NCI-H1436 treated with DMSO at 0.1 percent for 48 hours (cell line): ENCODE measurements at regions not wholly inside any gene's neighbourhood (a gene's known extent, or its start where the extent isn't known, plus 50 kb on each side); places are given as distances from the start of the nearest gene placed in this dataset.

Experiments
- DNase-seq: peaks from one replicate; lab custom pipeline; 2025; lab: John Stamatoyannopoulos, UW

DNA sequence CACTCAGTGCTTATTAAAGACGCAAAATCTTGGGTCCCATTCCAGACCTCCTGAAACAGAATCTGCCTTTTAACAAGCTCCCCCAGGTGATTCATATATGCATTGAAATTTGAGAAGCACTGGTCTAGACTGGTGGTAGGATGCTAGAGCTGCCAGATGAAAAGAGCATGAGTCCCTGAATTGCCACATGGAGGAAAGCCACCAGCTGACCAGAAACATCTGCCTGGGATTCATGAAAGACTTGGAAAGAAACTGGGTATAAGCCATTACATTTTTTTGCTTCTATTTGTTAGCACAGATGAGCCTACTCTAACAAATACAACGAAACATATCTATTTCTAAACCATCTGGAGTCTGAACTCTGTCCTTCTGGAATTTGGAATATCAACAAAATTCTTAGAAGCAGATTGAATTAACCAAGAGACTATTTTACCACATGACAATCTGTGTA lies 228.9 kb downstream of the RBM43 start:
- DNase-seq, result no peak

DNA sequence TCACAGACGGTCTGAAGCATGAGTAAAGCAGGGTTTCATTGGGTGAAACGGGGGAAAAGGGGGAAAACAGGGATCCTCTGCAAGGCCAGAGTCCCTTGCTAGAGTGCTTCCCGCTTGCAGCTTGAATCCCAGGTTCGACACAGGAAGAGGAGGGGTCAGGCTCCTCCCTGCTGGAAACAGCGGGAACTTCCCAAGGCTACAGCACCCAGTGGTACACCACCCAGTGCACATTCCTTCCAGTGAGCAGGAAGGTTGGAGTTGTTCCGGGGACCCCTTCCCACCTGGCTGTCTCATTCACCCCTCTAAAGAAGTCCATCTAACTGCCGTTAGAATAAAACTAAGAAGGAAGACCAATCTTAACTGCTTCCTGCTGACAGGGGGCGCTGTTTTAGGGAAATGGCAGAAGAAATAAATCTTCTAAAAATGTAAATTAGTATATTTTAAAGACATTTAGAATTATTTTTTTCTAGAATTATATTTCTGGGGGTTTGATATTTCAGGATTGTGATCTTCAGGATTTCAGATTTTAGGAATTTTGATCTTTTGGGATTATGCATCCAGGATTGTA lies 230.9 kb downstream of the RBM43 start:
- no peak for DNase-seq

DNA sequence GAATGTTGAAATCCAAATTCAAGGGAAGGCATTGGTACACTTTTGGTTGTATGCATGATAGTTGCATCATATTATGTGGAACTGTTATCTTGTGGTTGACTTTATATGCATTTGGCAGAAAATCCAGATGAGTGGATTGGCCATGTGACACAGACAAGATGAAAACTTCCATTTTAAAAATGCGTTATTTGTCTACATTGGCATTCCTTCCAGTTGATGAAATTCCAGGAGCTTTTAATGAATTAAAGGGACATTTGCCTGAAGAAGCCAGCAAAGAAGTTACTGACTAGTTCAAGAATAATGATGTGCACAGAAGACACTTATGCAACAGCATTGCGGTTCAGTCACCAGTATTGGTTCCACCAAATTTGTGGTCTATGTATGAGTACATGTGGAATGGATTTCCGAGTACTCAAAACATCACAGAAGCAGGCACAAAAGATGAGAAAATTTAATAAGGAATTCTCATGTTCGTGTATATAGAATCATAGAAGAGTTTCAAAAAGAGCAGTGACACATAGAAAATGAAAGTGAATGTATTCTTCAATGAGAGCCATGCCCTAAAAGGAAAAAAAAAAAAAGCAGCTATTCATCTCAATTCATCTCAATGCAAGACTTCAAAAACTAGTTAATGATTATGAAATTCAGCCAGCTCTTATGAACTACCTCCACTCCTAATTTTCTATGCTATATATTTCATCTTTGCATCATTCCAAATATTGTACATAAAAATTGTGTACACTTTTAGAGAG lies 232.1 kb downstream of the RBM43 start:
- DNase-seq, result no peak

DNA sequence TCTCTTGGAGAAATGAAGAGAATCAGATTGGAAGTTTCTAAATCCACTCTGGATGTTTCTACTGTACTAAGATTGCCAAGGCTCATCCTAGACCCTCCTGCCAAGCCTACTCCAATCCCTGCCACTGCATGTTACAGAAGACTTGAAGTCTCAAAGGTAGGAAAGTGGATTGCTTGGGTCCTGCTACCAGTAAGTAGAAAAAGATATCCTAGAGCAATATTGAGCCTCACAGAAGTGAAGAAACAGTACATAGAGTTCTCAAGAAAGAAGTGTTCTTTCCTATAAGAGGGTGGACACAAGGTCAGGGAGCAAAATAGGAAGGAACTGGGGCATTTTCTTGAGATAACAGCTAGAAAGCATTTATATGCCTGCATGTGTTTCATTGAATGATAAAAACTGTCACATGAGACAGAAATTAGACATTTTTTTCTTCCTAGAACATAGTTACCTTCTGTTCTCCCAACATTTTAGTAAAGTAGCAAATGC lies 232.9 kb downstream of the RBM43 start:
- DNase-seq, result no peak

DNA sequence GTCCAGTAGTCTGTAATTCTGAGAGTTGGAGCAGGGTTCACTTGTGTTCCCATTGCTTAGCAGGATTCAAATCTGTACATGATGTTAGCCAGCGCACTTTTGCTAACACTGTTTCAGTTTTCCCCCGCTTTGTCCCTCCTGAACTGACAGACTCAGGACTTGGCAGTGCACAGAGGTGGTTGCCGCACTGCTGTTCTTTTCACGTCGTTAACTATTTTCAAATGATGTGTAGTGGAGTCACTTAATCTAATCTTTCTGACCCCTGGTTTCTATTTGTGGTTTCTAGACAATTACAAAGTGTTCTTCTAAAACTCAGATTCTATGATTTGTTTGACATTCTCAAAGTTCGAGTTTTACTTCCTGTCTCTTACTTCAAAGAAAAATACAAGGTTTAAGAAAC lies 234.5 kb downstream of the RBM43 start:
- no peak for DNase-seq

DNA sequence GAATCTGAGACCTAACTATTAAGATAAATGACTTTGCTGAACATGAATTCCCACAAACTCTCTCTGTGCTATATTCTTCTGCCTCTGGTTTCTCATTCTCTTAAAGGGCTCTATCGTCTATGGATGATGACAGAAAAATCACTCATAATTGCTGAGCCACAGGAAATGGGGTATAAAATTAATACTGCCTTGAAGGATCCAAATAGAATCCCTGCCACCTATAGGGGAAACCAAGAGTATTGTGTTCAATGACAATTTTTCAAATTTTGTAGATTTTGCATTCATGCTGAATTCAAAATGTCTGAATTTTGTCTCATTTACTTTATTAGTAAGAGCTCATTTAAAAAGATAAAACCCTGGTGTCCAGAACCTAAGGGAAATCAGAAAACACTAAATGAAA lies 235.8 kb downstream of the RBM43 start:
- DNase-seq, result no peak

DNA sequence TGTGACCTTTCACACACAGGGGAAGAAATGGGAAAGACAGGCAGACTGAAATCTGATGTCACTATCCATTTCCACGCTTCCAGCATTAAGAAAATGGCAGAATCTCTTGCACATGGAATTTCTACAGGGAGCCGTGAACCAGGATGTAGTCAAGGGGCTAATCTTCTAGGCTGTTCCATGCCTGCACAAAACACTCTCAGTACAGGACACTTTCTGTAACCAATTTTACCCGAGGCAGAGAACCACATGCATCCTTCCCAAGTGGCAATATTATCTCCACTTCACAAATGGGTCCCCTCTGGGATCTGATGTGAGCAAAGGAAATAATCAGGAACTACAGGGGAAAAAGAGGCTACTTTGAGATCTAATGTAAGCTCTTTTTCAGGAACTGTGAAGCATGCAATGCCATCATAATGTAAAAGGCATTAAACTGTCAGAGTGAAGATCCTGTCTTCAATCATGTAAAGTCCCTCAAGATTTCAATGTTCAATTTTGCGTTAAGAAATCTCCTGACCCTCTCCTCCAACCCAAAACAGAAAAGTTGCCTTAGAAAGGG lies 236.9 kb downstream of the RBM43 start:
- no peak for DNase-seq

DNA sequence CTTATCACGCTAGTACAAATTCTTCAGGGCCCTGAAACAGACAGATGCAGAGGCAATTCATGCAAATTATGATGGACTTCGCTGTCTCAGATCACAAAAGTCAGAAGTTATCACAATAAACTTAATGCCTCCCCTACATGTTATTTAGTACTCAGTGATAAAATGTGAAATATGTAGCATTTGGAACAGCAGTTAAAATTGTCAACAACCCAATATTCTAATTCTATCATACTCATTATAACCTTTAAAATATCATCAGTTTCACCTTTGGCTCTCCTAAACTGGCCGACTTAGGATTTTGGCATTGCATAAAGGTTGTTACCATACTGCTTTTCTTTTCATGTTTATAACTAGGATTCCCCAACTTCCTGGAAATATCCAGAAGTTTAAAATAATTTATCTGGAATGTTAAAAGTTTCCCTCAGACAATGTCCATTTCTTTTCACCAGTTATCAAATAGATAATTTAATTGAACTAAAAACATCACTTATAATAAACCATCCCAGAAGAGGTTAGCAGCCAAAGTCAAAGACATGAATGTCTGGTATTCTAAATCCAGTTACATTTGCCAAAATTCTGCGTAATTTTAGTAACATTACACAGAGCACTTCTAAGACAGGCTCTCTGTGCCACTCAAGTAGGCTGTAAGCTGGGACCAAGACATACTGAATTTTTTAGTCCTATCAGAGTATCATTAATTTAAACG lies 239.8 kb downstream of the RBM43 start:
- no peak for DNase-seq

DNA sequence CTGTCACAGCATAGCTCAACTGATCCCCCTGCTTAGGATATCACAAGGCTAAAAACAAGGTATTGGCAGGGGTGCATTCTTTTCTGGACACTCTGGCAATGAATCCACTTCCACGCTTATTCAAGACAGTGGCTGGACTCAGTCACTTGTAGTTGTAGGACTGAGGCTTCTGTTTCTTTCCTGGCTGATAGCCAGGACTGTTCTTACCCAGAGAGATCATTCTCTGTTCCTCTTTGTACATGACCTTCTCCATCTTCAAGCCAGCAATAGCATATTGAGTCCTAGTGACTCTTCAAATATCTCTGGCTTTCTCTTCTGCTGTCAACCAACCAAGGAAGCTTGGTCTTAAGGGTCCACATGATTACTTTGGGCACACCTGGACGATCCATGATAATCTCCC lies 241.3 kb downstream of the RBM43 start:
- DNase-seq, result no peak

DNA sequence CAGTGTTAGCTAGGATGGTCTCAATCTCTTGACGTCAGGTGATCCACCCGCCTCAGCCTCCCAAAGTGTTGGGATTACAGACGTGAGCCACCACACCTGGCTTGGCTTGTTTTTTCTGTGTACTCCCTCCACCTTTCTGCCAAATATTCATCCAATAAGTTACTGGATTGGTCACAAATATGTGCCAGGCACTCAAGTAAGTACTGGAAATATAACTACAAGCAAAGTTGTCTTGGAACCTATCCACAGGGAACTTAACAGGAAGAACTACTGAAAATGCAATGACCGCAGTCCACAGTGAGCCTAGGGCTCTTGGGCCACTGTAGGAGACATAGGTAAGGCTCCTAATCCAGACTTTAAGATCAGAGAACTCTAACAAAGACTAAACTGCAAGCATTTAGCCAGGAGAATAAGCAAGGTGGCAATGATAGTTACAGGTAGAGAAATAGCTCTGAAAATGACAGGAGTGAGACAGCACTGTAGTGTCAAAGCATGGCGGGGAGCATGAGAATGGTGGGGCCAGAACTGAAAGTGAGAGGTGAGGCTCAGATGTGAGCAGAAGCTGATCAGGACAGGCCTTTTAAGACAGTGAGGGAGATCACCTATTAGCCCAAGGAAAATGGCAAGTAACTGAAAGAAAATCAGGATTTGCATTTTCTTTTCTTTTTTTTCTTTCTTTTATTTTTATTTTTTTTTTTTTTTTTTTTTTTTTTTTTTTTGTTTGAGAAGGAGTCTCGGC lies 252.1 kb downstream of the RBM43 start:
- DNase-seq, result no peak

DNA sequence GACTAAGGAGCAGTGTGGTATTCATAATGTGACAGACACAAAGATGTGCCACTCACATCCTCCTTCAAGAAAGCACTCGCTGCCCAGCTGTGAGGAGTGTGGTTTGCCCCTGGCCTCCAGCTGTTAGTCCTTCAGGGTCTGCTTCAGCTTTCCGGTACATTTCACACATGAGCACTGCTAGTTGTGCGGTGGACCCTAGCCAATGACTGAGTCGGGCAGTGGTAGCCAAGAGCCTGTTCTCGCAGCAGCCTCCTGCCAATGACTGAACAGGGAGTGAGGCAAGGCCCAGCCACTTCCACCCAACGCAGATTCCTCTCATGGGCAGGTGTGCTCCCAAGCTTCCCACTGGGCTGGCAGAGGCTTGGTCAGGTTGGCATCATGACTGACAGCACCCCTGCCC lies 254.3 kb downstream of the RBM43 start:
- DNase-seq, result no peak

DNA sequence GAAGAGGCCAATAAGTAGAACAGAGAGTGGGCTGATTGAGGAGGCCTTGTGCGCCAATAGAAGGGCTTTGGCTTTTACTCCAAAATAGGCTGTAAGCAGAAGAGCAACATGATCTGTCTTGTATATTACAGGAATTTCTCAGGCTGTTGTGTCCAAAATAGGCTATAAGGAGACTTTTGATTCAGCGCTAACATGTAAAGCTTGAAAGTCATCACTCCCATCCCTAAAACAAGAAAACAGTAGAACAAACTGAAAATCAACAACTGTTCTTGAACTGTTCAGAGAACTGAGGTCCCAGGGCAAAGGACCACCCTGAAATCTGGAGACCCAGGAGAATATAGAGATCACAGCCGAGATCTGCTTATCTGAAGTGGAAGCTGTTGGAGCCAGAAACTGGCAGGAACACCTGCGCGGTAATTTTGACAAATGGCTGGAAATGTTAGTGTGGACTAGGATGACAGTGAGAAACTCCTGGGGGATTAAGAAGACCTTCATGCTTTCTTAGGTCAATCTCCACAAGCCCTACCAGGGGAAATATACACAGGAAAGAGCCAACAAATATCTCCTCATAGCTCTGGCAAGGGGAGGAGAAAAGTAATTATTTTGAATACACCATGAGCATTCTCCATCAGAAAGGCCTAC lies 258.6 kb downstream of the RBM43 start:
- no peak for DNase-seq

DNA sequence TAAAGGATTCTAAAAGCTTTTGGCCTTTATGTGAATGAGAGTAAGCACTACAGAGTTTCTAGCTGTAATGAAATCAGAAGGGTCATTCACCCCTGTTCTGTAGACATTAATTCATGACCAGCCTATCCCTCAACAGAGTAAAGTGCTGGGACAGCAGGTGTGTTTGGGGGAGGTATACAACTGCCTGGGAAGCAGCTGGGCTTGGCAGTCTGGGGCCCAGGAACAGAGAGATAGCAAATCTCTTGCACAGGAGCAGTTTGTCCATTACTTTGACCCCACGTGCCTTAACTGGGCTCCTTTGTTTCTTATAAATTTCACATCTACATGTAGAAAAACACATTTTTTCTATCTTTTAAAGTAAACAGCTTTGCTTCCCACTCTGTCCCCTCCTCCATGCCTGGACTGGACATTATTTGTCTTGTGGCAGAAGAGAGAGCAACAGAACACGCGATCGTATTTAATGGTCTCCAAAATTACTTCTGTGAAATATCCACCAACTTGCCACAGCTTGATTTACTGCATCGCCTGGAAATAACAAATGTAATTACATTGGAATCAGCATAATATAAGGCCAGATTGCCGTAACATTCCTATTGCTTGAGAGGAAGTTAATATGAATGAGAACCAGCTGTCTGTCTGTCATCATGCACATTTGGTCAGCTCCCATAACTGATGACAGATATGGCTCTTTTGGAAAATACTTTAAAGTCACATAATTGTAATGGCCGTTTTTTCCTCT lies 263.8 kb downstream of the RBM43 start:
- no peak for DNase-seq

DNA sequence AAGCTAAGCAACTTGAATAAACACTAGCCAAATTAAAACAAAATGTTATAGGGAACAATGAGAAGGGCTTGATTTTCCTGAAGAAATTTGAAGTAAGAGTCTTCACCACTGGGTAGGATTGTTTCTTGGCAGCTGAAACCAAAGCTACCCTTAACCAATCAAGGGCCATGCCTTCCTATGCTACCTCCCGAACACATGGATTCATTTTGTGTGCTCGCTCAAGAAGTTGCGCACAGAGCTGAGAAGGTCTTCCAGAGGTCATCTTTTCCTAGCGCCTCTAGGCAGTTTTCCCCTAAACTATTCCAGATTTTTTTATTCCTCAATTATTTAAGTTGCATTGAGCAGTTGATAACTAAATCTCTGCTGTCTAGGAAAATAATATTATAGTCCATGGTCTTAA lies 264.6 kb downstream of the RBM43 start:
- DNase-seq, result no peak

DNA sequence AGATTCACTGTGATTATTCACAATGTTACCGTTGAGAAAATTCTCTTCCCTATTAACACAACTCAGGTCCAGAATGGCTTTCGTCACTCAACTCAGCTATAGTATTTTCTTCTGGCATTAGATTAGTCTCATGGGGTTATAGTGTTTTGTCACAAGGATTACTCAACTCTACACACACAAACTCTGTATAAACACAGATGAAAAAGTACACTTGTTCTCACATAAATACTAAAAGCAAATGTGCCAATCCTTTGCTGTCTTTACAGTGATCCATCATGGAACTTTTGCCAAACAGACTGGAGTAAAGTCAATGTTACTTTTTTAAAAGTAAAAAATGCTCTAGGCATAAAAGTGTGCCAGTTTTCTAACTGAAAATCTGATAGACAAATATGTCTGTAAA lies 267.6 kb downstream of the RBM43 start:
- DNase-seq, result no peak

DNA sequence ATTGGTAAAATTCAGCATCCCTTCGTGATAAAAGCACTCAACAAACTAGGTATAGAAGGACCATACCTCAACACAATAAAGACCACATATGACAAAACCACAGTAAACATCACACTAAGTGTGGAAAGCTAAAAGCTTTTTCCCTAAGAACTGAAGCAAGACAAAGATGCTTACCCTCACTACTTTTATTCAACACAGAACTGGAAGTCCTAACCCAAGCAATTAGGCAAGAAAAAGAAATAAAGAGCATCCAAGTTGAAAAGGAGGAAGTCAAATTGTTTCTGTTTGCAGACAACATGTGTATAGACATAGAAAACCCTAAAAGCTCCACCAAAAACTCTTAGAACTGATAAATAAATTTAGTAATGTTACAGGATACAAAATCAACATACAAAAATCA lies 271.7 kb downstream of the RBM43 start:
- no peak for DNase-seq

DNA sequence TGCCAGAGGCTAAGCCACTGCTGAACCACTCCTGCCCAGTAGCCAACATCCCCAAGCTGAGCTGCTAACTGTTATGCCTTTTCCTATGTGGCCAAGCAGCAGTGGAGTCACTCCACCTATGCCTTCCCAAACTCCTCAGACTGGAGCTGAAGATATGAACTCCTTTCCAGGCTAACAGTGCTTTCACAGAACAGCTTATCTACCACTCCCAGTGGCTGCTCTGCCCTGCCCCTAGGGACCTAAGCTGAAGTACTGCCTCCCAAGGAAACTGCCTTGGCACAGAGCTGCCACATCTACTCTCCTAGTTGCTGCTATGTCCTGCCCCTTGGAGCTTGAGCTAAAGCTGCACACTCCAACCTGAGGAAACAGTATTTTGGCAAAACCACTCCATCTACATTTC lies 275.9 kb downstream of the RBM43 start:
- no peak for DNase-seq

DNA sequence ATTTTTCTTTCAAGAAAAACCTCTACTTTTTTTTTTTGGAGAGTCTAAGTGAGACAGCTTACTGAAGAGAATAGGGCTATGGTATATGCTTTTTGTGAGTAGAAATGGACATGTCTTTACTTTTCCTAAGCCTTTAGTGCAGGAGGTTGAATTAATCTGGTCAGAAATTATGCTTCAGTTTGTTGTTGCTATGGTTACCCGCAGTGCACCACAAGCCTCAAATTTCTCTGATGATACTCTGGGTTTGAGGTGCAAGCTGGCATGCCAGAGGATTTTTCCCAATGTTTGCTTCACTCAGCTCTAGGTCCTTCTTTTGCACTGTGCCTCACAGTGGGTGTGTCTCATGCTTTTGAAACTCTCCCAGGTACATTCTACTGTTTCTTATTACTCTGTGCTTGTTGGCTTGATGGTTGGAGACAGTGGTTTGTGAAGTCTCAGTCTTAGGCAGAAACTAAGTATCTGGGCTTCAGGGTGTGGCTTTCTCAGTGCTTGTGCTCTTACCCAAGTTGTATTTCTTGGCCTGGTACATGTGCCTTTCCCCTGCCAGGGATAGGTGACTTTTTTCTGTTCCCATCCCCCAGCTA lies 278.3 kb downstream of the RBM43 start:
- no peak for DNase-seq

DNA sequence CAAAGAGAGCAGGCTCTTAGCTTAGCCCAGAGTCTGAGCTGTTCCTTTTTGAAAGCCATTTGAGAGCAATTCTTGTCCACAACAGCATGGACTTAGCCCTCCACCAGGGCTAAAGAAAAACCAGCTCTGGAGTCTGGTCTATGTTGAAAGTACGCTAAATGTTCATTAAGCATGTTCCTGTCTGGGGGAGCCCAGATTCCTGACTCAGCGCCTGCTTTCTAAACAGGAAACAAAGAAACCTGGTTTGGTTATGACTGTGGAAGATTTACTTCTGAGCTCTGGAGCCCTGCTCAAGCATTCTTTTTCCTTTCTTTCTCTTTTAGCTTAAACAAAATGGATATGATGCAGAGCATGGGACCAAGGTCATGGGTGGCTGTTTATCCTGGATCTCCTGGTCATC lies 279.8 kb downstream of the RBM43 start:
- DNase-seq, result no peak

DNA sequence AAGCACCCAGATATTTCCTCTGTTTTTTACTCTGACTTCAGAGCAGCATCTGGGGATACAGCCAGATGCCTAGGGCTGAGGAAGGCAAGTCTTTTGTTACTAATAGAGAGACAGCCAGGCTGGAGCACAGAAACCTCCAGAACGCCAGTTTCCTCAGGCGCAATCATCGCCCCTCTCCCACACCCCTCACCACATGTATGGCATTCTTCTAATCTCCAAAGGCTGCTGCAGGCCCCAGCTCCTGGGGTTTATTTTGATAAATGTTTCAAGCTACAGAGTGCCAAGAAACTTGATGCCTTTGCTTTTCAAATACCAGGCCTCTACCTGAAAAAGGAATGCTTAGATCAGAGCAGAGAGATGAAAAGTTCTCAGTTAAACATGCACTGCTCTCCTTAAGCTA lies 283.6 kb downstream of the RBM43 start:
- no peak for DNase-seq

DNA sequence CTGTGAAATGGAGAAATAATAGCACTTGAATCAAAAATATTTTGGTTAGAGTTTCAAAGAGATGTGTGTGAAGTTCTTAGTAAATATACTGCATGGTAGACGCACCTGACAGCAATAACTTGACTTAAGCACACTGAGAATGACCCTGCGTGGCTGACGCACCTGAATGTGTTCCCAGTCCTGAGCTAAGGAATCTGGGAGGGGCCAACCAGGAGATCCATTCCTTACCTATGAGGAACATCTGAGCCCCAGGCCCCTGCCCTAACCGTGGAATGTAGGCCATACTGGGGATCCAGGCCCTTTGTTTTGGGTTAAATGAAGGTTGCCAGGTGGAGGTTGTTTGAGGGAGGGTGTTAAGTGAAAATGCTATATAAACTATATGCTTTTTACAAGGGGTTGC lies 284.4 kb downstream of the RBM43 start:
- no peak for DNase-seq
